ENCODE measurements at regions not wholly inside any gene's neighbourhood (a gene's known extent, or its start where the extent isn't known, plus 50 kb on each side); places are given as distances from the start of the nearest gene placed in this dataset.

GRCh38 chr11:112626731-112627130 is 334.5 kb upstream of the NCAM1 start:
- H3K56ac ChIP-seq (ENCODE audit: extremely low read depth, insufficient read depth, low read length), result no peak overlapping the region
- no peak for DNase-seq
- H3K79me1 ChIP-seq (ENCODE audit: low read depth in 1 of 2, low read length in 2 of 2), result no peaks in the 10 kb centered on the region
- no peak overlapping the region for H2BK15ac ChIP-seq (ENCODE audit: low read depth, low read length)
- H3K18ac ChIP-seq (ENCODE audit: low read depth, low read length), result no peak overlapping the region
- no peak overlapping the region for H2AK9ac ChIP-seq (replicated peaks; ENCODE audit: low read depth, low read length, poor library complexity)
- no peaks in the 10 kb centered on the region for H3K36me3 ChIP-seq (ENCODE audit: control insufficient read depth, insufficient read depth, low read length)
- no peak overlapping the region for H2BK5ac ChIP-seq (ENCODE audit: low read depth, low read length, poor library complexity, severe bottlenecking)
- TF ChIP-seq MXI1 (IDR thresholded peaks at IDR 0.05; ENCODE audit: borderline replicate concordance, low read depth, low read length) (no peak), USF2 (IDR thresholded peaks at IDR 0.05; ENCODE audit: low read depth, low read length) (no peak), RFX5 (IDR thresholded peaks at IDR 0.05; ENCODE audit: low read depth, low read length) (no peak), SMC3 (IDR thresholded peaks at IDR 0.05; ENCODE audit: low read depth, low read length) (no peak), RAD21 (IDR thresholded peaks at IDR 0.05; ENCODE audit: low read length) (no peak)
- no peak overlapping the region for H3K27ac ChIP-seq (ENCODE audit: insufficient read depth, low read length)
- H3K9me1 ChIP-seq (ENCODE audit: insufficient read depth, low read length), result no peaks in the 10 kb centered on the region
- no peak overlapping the region for H4K8ac ChIP-seq (ENCODE audit: low read depth in 2 of 2, low read length in 2 of 2)
- no CpG with 5 or more reads among the region's 1 CpG for WGBS, 2 experiments (ENCODE audit: extremely low coverage in 2 of 2, insufficient read length in 1 of 2)
- H2BK20ac ChIP-seq (ENCODE audit: low read depth, low read length), result no peak overlapping the region
- no peak overlapping the region for H2AK5ac ChIP-seq (ENCODE audit: low read depth, low read length)
- intact Hi-C loops (cut with micrococcal nuclease) (no loop called here), in situ Hi-C loops (cut with MboI; ENCODE audit: low sequenced_read_pairs) (no loop called here), dilution Hi-C loops (cut with HindIII; ENCODE audit: low sequenced_read_pairs, unreplicated experiment) (no loop called here)
- no peak overlapping the region for H3K4me2 ChIP-seq (ENCODE audit: low read depth, low read length)
- H4K5ac ChIP-seq (ENCODE audit: low read depth, low read length), result no peak overlapping the region
- H3K9ac ChIP-seq (ENCODE audit: low read depth, low read length), result no peak overlapping the region
- H3K4me3 ChIP-seq (ENCODE audit: insufficient read depth, low read depth, low read length), result no peak overlapping the region
- no peak overlapping the region for H2AFZ ChIP-seq (replicated peaks; ENCODE audit: low read length, poor library complexity)
- CTCF ChIA-PET, result no interaction called here
- H3K4me1 ChIP-seq (ENCODE audit: control insufficient read depth, insufficient read depth, low read length), result no peaks in the 10 kb centered on the region
- POLR2A ChIA-PET (ENCODE audit: unreplicated experiment), result no interaction called here
- H3K9me3 ChIP-seq (ENCODE audit: control insufficient read depth, insufficient read depth, low read length), result no peaks in the 10 kb centered on the region
- no peak overlapping the region for H3K23ac ChIP-seq (ENCODE audit: low read depth, low read length)
- H4K91ac ChIP-seq (ENCODE audit: insufficient read depth, low read depth, low read length), result no peak overlapping the region
- no peak overlapping the region for H2BK120ac ChIP-seq (ENCODE audit: low read depth, low read length)
- no peak for ATAC-seq (ENCODE audit: low read depth)
- H3K4ac ChIP-seq (ENCODE audit: low read depth, low read length), result no peak overlapping the region
- no TSS peak for BruUV-seq (replicated peaks)
- no peak overlapping the region for H3K14ac ChIP-seq (replicated peaks; ENCODE audit: low read depth, low read length)
- no peaks in the 10 kb centered on the region for H4K20me1 ChIP-seq (ENCODE audit: insufficient read depth, low read length)
- no peaks in the 10 kb centered on the region for H3K27me3 ChIP-seq (ENCODE audit: control insufficient read depth, insufficient read depth, low read length)
